RWPE2 (cell line): ENCODE measurements at regions not wholly inside any gene's neighbourhood (a gene's known extent, or its start where the extent isn't known, plus 50 kb on each side); places are given as distances from the start of the nearest gene placed in this dataset.

Experiments
- ATAC-seq: fragments of 200-7000 bp; cut with Tn5 transposase; 3 replicates; pipeline ENCODE4 v1.9.1; 2021; ENCODE audit warnings: low read depth
- DNase-seq: peaks from one replicate; pipeline ENCODE4 v3.0.0-alpha.2; 2020; ENCODE audit warnings: low spot score
- H3K27ac ChIP-seq: fragments of 450-650 bp; 2 replicates; pipeline ENCODE4 v1.5.1; 2017; ENCODE audit warnings: mild to moderate bottlenecking; ENCODE audit not compliant: poor library complexity, severe bottlenecking
- H3K27me3 ChIP-seq: fragments of 250-450 bp; sonication (Bioruptor Pico); 2 replicates; pipeline ENCODE4 v1.5.1; 2021; ENCODE audit warnings: mild to moderate bottlenecking, moderate library complexity; ENCODE audit not compliant: insufficient read depth, poor library complexity, severe bottlenecking
- H3K36me3 ChIP-seq: fragments of 250-450 bp; sonication (Bioruptor Pico); 2 replicates; pipeline ENCODE4 v1.5.1; 2020; ENCODE audit warnings: low read depth, mild to moderate bottlenecking, moderate library complexity
- H3K4me1 ChIP-seq: fragments of 250-450 bp; sonication (Bioruptor Pico); 2 replicates; pipeline ENCODE4 v1.5.1; 2021; ENCODE audit warnings: mild to moderate bottlenecking, moderate library complexity; ENCODE audit not compliant: insufficient read depth, poor library complexity, severe bottlenecking
- H3K4me3 ChIP-seq: fragments of 250-450 bp; sonication (Bioruptor Pico); 2 replicates; pipeline ENCODE4 v1.5.1; 2021; ENCODE audit warnings: mild to moderate bottlenecking, moderate library complexity; ENCODE audit not compliant: severe bottlenecking
- H3K9me3 ChIP-seq: fragments of 250-450 bp; sonication (Bioruptor Pico); 2 replicates; pipeline ENCODE4 v1.5.1; 2021; ENCODE audit warnings: mild to moderate bottlenecking, moderate library complexity; ENCODE audit not compliant: severe bottlenecking
- TF ChIP-seq, protein P1 (sequence below): fragments of 450-650 bp; IDR thresholded peaks from one replicate; pipeline ENCODE4 v1.5.1; 2017; ENCODE audit warnings: mild to moderate bottlenecking, moderate library complexity; ENCODE audit not compliant: poor library complexity, severe bottlenecking

DNA sequence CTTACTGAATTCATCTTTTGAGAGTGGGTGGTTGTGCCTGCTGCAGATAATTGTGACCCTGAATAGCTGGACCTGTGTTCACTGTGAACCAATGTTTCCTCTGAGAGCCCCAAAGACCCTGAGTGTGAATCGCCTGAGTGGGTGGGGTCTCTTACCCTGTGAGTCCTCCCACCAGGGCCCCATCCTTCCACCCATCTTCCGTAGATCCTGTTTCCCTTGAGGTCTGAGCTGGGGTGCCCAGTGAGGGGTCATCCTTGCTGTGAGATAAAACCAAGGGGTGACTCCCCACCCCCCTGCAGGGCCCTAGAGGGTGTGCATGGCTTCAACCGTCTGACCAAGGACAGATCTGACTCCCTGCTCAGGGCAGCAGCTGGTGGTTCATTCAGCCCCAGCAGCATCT lies 78.0 kb upstream of the ZNF479 start:
- Histone ChIP-seq H3K9me3 (no peaks in the 10 kb centered on the region), H3K27me3 (no peaks in the 10 kb centered on the region), H3K4me1 (no peaks in the 10 kb centered on the region), H3K4me3 (no peak overlapping the region), H3K27ac (no peak overlapping the region), H3K36me3 (no peaks in the 10 kb centered on the region)
- ATAC-seq (no peak), DNase-seq (no peak)
- TF ChIP-seq, protein P1, sequence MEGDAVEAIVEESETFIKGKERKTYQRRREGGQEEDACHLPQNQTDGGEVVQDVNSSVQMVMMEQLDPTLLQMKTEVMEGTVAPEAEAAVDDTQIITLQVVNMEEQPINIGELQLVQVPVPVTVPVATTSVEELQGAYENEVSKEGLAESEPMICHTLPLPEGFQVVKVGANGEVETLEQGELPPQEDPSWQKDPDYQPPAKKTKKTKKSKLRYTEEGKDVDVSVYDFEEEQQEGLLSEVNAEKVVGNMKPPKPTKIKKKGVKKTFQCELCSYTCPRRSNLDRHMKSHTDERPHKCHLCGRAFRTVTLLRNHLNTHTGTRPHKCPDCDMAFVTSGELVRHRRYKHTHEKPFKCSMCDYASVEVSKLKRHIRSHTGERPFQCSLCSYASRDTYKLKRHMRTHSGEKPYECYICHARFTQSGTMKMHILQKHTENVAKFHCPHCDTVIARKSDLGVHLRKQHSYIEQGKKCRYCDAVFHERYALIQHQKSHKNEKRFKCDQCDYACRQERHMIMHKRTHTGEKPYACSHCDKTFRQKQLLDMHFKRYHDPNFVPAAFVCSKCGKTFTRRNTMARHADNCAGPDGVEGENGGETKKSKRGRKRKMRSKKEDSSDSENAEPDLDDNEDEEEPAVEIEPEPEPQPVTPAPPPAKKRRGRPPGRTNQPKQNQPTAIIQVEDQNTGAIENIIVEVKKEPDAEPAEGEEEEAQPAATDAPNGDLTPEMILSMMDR: no peak

DNA sequence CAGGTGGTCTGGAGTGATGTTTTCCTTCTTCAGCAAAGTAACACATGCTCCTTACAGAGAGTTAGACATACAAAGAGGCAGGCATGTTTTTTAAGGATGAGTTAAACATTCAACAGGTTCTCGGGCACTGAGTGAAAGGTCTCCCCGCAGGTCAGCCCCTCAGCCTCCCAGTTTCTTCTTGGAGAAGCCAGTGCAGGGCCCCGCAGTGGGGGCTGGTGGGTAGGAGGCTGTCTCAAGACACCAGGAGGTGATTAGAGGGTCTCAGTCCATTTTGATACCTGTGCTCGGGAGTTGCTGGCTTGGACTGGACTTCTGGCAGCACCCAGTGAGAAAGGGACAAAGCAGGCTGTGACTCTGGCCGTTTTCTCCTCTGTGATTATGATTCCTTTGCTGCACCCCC lies 78.6 kb upstream of the ZNF479 start:
- Histone ChIP-seq H3K36me3 (no peaks in the 10 kb centered on the region), H3K9me3 (no peaks in the 10 kb centered on the region), H3K4me1 (no peaks in the 10 kb centered on the region), H3K27me3 (no peaks in the 10 kb centered on the region), H3K4me3 (no peak overlapping the region), H3K27ac (no peak overlapping the region)
- TF ChIP-seq, protein P1: no peak
- no peak for DNase-seq
- no peak for ATAC-seq

DNA sequence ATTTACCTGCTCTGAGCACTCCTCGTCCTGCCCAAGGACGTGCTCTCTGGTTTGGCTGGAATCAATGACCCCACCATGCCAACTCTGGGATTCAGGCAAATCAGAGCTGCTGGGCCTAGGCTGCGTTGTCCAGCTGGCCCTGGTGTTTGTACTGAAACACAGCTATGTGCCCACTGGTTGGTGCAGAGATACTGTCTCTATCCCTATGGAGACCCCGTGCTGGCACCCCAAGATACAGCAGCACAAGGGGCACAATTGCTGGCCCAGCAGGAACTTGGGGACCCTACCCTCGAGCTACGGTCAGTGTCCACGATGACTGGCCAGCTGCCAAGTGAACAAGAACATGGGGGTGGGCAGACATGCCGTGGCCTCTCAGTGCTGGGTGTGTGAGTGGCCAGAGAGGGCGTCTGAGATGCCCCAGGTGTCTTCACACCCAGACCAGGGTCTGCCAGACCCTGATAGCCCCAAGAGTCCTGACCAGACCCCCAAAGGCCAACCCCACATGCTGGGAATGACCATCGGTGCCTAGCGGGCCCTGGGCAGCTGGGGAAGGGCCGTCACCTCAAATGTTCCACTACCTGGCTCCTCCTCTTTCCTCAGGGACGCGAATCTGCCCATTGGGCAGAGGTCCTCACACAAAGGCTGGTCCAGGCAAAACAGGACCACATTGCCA lies 79.3 kb upstream of the ZNF479 start:
- H3K4me1 ChIP-seq: no peaks in the 10 kb centered on the region
- TF ChIP-seq, protein P1: no peak
- no peak for DNase-seq
- H3K4me3 ChIP-seq: no peak overlapping the region
- ATAC-seq: no peak
- no peaks in the 10 kb centered on the region for H3K27me3 ChIP-seq
- H3K36me3 ChIP-seq: no peaks in the 10 kb centered on the region
- no peak overlapping the region for H3K27ac ChIP-seq
- no peaks in the 10 kb centered on the region for H3K9me3 ChIP-seq

DNA sequence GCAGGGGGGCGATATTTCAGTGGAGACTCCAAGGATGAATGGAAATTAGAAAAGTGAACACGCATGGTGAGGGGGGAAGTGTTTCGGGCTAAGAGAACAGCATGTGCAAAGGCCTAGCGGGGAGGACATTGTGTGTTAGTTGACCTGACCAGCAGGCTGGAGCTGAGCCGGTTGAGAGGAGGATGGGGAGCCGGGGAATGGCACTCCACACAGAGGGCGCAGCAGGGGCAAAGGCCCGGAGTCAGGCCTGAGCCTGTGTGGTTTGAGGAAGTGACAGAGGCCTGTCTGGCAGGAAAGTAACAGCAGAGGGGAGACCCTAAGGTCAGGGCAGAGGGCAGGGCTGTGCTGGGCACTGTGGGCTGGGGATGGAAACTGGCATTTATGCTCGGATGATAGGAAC lies 83.2 kb upstream of the ZNF479 start:
- no peaks in the 10 kb centered on the region for H3K4me1 ChIP-seq
- no peak overlapping the region for H3K4me3 ChIP-seq
- DNase-seq (no peak), ATAC-seq (no peak)
- no peaks in the 10 kb centered on the region for H3K27me3 ChIP-seq
- TF ChIP-seq, protein P1: no peak
- no peak overlapping the region for H3K27ac ChIP-seq
- no peaks in the 10 kb centered on the region for H3K9me3 ChIP-seq
- H3K36me3 ChIP-seq: no peaks in the 10 kb centered on the region

DNA sequence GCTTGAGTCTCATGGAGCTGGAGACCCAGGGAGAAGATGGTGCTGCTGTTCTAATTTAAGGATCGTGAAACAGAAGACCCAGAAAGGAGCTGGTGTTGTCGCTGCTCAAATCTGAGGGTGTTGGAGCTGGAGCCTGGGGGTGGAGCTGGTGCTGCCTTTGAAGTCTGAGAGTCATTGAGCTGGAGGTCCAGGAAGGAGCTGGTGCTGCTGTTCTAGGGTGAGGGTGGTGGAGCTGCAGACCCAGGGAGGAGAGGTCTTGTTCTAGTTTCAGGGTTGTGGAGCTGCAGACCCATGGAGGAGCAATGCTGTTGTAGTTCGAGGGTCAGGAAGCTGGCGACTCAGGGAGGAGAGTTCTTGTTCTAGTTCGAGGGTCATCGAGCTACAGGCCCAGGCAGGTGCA lies 84.1 kb upstream of the ZNF479 start:
- no peak overlapping the region for H3K27ac ChIP-seq
- no peaks in the 10 kb centered on the region for H3K36me3 ChIP-seq
- TF ChIP-seq, protein P1: no peak
- no peaks in the 10 kb centered on the region for H3K27me3 ChIP-seq
- H3K4me3 ChIP-seq: no peak overlapping the region
- DNase-seq (no peak), ATAC-seq (no peak)
- no peaks in the 10 kb centered on the region for H3K9me3 ChIP-seq
- no peaks in the 10 kb centered on the region for H3K4me1 ChIP-seq
